ENCODE measurements at regions not wholly inside any gene's neighbourhood (a gene's known extent, or its start where the extent isn't known, plus 50 kb on each side); places are given as distances from the start of the nearest gene placed in this dataset.
A peak's percentile ranks its signal among the peaks of the same experiment; 100 is the strongest.
"Not testable (repeated sequence)": the region's sequence is repeated elsewhere in the genome, so short reads cannot be mapped to it uniquely, and the experiment has no call there.

DNA sequence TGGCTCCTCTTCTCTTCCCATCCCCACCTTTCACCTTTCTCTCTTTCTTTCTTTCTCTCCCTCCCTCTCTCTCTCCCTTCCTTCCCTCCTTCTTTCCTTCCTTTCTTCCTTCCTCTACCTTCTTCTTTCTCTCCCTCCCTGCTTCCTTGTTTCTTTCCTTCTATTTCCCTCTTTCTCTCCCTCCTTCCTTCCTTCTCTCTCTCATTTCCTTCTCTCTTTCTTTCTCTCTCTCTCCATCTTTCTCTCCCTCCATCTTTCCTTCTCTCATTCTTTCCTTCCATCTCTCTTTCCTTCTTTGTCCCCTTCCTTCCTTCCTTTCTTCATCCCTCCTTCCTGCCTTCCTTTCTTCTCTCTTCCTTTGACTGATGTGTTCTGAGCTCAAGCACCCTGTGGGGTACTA, 1467.0 kb upstream of the DEFB115 start:
- no peak for TF ChIP-seq CTCF (IDR thresholded peaks at IDR 0.05)
- H3K9me3 ChIP-seq: peaks cover 5% of the 10 kb centered on the region
- intact Hi-C loops (cut with DNase I): no loop called here
- DNase-seq (no peak), ATAC-seq (no peak)
- no peak overlapping the region for H3K4me3 ChIP-seq
- H3K36me3 ChIP-seq: no peaks in the 10 kb centered on the region
- H3K4me1 ChIP-seq: no peaks in the 10 kb centered on the region
- no peaks in the 10 kb centered on the region for H3K27me3 ChIP-seq (ENCODE audit: low read depth)
- H3K27ac ChIP-seq: no peak overlapping the region

DNA sequence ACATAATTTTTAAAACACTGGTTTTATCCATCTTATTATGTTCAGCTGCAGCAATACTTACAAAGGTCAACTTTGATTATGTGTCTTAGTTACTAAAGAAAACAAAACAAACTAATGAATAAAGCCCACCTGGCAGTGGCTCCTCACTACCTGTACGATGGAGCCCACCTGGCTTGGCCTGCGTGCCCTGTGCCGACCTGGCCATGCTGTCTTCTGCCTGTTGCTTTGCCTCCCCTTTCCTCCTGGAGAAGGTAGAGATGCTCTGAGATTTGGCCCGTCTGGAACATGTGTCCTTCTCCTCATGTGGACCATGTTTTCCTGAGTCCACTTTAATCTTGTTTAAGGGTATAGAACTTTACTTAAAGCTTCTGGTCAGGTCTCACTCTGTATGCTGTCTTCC, 1426.0 kb upstream of the DEFB115 start:
- DNase-seq, H3K4me3 ChIP-seq, ATAC-seq: not testable (repeated sequence)

GRCh38 chr20:29868014-29868413, 1389.5 kb upstream of the DEFB115 start:
- H3K27ac ChIP-seq; H3K9me3 ChIP-seq; ATAC-seq; H3K4me1 ChIP-seq; intact Hi-C loops (cut with DNase I); DNase-seq; H3K27me3 ChIP-seq (ENCODE audit: low read depth); H3K36me3 ChIP-seq; H3K4me3 ChIP-seq: not testable (repeated sequence)

More for the DNA sequence above, 1426.0 kb upstream of the DEFB115 start:
- H3K9me3 ChIP-seq; H3K36me3 ChIP-seq; H3K27me3 ChIP-seq (ENCODE audit: low read depth); H3K4me1 ChIP-seq; H3K27ac ChIP-seq; intact Hi-C loops (cut with DNase I): not testable (repeated sequence)

- H3K9me3 ChIP-seq; intact Hi-C loops (cut with DNase I); ATAC-seq; H3K4me3 ChIP-seq; H3K27ac ChIP-seq; H3K4me1 ChIP-seq; DNase-seq; H3K27me3 ChIP-seq (ENCODE audit: low read depth); H3K36me3 ChIP-seq: not testable (repeated sequence)
Observed at GRCh38 chr20:29868688-29869087, 1388.8 kb upstream of the DEFB115 start.

DNA sequence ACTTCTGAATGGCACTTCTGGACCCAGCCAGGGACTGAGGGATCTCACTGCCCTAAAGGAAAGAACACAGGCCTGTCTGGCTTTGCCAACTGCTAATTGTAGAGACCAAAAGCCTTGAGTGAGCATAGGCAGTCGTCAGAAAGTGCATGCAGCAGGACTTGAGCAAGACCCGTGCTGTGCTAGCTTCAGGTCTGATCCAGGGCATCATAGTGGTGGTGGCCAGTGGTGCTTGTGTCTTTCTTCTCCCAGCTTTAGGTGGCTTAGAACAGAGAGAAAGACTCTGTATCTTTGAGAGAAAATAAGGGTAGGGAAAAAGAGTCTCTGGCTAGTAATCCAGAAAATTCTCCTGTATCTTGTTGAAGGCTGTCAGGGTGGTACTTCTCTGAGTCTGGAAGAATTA, 1385.6 kb upstream of the DEFB115 start:
- H3K27me3 ChIP-seq (ENCODE audit: low read depth); DNase-seq: not testable (repeated sequence)

GRCh38 chr20:29873946-29874345, 1383.5 kb upstream of the DEFB115 start:
- DNase-seq (peak; percentile 84), ATAC-seq (no peak)
- no peaks in the 10 kb centered on the region for H3K36me3 ChIP-seq
- H3K4me3 ChIP-seq: no peak overlapping the region
- intact Hi-C loops (cut with DNase I): no loop called here
- no peaks in the 10 kb centered on the region for H3K27me3 ChIP-seq (ENCODE audit: low read depth)
- no peak overlapping the region for H3K27ac ChIP-seq
- H3K9me3 ChIP-seq: peaks cover 3% of the 10 kb centered on the region
- no peaks in the 10 kb centered on the region for H3K4me1 ChIP-seq
- TF ChIP-seq CTCF (IDR thresholded peaks at IDR 0.05): no peak

More for the DNA sequence above, 1385.6 kb upstream of the DEFB115 start:
- ATAC-seq; H3K4me1 ChIP-seq; intact Hi-C loops (cut with DNase I); H3K4me3 ChIP-seq; H3K36me3 ChIP-seq; H3K27ac ChIP-seq; H3K9me3 ChIP-seq: not testable (repeated sequence)

DNA sequence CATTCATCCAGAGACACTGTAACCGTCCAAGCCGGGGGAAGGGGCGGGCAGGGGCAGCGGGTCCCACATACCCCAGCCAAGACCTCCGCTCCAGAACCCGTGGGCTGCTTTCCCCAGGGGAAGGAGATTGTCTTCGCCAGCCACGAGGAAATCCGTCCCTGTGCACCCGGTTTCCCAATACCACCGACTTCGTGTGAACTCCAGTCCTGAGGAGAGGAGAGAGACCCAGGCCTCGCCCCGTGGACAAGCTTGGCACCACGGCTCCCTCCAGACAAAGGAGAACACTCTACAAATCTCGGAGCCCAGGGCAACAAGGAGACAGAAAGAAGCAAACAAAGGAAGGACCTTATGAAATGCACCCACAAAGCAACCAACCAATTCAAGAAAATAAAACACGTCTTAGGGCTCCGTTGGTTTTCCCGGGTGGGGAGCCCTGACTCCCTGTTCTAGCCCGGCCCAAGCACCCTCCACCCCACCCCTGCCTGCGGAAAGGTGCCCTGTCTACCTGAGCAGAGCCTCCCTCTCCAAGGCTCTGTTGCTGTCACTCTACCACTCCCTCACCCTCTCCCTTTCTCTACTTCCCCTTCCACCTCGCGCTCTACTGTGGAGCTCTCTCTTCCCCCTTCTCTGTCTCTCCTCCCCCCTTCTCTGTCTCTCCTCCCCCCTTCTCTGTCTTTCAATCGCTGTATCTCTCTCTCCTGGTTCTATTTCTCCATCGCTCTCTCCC, 1382.8 kb upstream of the DEFB115 start:
- H3K4me3 ChIP-seq: no peak overlapping the region
- ATAC-seq (no peak), DNase-seq (no peak)
- intact Hi-C loops (cut with DNase I): no loop called here
- no peak for TF ChIP-seq CTCF (IDR thresholded peaks at IDR 0.05)
- H3K4me1 ChIP-seq: no peaks in the 10 kb centered on the region
- H3K27me3 ChIP-seq (ENCODE audit: low read depth): no peaks in the 10 kb centered on the region
- H3K36me3 ChIP-seq: no peaks in the 10 kb centered on the region
- H3K27ac ChIP-seq: no peak overlapping the region
- H3K9me3 ChIP-seq: peaks cover 7% of the 10 kb centered on the region

DNA sequence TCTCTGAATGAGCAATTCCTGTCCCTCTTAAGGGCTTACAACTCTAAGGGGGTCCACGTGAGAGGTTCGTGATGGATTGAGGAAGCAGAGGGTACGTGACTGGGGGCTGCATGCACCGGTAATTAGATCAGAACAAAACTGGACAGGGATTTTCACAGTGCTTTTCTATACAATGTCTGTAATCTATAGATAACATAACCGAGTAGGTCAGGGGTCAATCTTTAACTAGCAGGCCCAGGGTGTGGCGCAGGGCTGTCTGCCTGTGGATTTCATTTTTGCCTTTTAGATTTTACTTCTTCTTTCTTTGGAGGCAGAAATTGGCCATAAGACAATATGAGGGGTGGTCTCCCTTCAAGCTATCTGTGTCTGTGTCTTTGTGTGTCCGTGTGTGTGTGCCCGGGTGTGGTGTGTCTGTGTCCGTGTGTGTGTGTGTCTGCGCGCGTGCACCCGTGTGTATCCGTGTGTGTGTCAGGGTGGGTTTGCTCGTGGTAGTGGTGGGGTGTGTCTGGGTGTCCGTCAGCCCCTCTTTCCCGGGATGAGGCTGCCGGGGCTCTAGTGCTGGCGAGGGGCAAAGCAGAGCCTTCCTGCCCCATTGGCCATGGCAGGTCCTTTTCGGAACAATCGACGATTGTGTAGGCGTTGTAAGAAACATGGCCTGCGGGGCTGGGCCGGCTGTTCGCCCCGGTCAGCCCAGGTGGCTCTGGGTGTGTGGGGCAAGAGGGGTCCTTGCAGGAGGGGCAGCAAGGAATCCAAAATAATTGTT, 1382.0 kb upstream of the DEFB115 start:
- intact Hi-C loops (cut with DNase I); H3K4me3 ChIP-seq; H3K4me1 ChIP-seq; H3K27me3 ChIP-seq (ENCODE audit: low read depth); H3K9me3 ChIP-seq; H3K27ac ChIP-seq; H3K36me3 ChIP-seq: not testable (repeated sequence)
- DNase-seq (peak; percentile 47), ATAC-seq (peak; percentile 61 to 78)

GRCh38 chr20:29876084-29876910, 1381.2 kb upstream of the DEFB115 start:
- H3K9me3 ChIP-seq; H3K4me3 ChIP-seq; H3K27ac ChIP-seq; H3K4me1 ChIP-seq; H3K27me3 ChIP-seq (ENCODE audit: low read depth); intact Hi-C loops (cut with DNase I); H3K36me3 ChIP-seq: not testable (repeated sequence)
- ATAC-seq (peak in 1 of 2 donors; percentile 40), DNase-seq (peak; percentile 41)

Measured in lower lobe of right lung (tissue), 2 donors.